Heart left ventricle (tissue), 13 donors: ENCODE measurements at regions not wholly inside any gene's neighbourhood (a gene's known extent, or its start where the extent isn't known, plus 50 kb on each side); places are given as distances from the start of the nearest gene placed in this dataset.

Experiments used
- POLR2A ChIP-seq, 2 donors: fragments of 450-650 bp; IDR thresholded peaks; one replicate each; pipeline ENCODE4 v1.6.1; 2017; ENCODE audit warnings: antibody characterized with exemption in 2 of 2, mild to moderate bottlenecking in 2 of 2, moderate library complexity in 2 of 2
- TF ChIP-seq, protein P1 (sequence below), 12 donors: fragments of 200-600 bp; sonication (generic) in 4 of 12; IDR thresholded peaks; one replicate each; pipeline versions ENCODE4 v1.5.0 to v1.8.0; 2018 to 2022; ENCODE audit warnings: antibody characterized with exemption in 12 of 12, mild to moderate bottlenecking in 5 of 12
- donor health status: ischemic (EF 13 %, LVEDD 7.1; RV severe dilation, severe dysfunction).
- donor health status: DM: no; HTN: yes; CAD: no.
- donor health status: DM: no; HTN: no; CAD: no.
- donor health status: ischemic (EF 25% LVEDD 6.9; RV normal size, moderate dysfunction).
- donor health status: ischemic (EF 25% LVEDD 5.7; RV mildly dilated, moderate dysfunction).
- donor health status: ischemic (EF 35%, LVEDD 5.7; RV mildly dilated, moderate dysfunction).
- donor health status: nonischemic (EF 11% LVEDD 7.7; RV severe dilation, severe dysfunction).
- donor health status: DM: yes; HTN: yes; CAD: no.
- donor health status: PGD.
- donor health status: ischemic (EF 29% LVEDD 5.4; RV normal size, mild dysfunction).
- donor health status: nonischemic (EF 23%, LVEDD 6.1; RV moderate dilation, normal function).

DNA sequence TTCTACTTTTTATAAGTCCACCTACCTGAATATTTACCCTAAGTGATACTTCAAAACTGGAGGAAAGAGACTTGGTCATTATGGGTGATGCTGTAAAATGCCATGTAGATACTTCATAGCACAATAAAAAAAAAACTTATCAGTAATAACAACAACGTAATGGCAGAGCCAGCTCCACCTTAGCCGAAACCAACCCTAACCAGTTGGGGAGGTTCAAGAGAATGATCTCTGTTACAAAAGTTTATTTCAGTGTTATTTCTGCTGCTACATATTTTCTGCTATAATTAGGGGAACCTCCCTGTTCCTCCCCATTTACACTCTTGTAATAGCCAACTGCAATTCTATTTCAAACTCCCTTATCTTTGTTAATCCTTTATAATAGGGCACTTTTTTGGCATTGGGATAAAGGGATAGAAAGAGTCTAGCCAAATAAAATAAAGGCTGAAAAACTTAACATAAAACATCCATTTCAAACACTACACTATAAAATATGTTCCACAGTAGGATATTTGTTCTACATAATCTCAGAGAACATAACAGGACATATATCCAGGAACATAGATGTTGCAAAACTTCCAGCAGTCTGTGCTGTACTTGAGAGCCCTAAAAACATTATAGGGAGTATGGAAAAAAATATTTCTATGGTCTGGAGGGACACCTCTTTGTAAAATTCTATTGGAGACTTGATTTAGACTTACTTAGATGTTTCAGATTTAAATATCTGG is 138.7 kb upstream of the POF1B start:
- TF ChIP-seq, protein P1, sequence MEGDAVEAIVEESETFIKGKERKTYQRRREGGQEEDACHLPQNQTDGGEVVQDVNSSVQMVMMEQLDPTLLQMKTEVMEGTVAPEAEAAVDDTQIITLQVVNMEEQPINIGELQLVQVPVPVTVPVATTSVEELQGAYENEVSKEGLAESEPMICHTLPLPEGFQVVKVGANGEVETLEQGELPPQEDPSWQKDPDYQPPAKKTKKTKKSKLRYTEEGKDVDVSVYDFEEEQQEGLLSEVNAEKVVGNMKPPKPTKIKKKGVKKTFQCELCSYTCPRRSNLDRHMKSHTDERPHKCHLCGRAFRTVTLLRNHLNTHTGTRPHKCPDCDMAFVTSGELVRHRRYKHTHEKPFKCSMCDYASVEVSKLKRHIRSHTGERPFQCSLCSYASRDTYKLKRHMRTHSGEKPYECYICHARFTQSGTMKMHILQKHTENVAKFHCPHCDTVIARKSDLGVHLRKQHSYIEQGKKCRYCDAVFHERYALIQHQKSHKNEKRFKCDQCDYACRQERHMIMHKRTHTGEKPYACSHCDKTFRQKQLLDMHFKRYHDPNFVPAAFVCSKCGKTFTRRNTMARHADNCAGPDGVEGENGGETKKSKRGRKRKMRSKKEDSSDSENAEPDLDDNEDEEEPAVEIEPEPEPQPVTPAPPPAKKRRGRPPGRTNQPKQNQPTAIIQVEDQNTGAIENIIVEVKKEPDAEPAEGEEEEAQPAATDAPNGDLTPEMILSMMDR (IDR thresholded peaks at IDR 0.05), result no peak
- TF ChIP-seq POLR2A (IDR thresholded peaks at IDR 0.05), result no peak
